Activated T-helper 2 cell treated with anti-CD3 and anti-CD28 coated beads, Interferon-gamma antibody, Interleukin-2, Interleukin-4, amounts not matched to agents 10 μg/mL and 5 μg/mL and 100 μg/mL, durations not matched to agents 14 hours and 24 hours and 36 hours (primary cell): ENCODE measurements at regions not wholly inside any gene's neighbourhood (a gene's known extent, or its start where the extent isn't known, plus 50 kb on each side); places are given as distances from the start of the nearest gene placed in this dataset.

Experiments used
- DNase-seq: peaks from one replicate; pipeline ENCODE4 v3.0.0; 2021; ENCODE audit warnings: low spot score
- H3K27ac Mint-ChIP-seq: one replicate; pipeline ENCODE4 v1.8.0; 2021; ENCODE audit warnings: mixed read lengths
- H3K27me3 Mint-ChIP-seq: one replicate; pipeline ENCODE4 v1.8.0; 2021; ENCODE audit warnings: low read depth, mixed read lengths
- H3K36me3 Mint-ChIP-seq: one replicate; pipeline ENCODE4 v1.8.0; 2021; ENCODE audit warnings: low read depth, mixed read lengths
- H3K4me1 Mint-ChIP-seq: one replicate; pipeline ENCODE4 v1.8.0; 2021; ENCODE audit warnings: low read depth, mixed read lengths
- H3K4me3 Mint-ChIP-seq: one replicate; pipeline ENCODE4 v1.8.0; 2021; ENCODE audit warnings: low read depth, mild to moderate bottlenecking, moderate library complexity, mixed read lengths
- H3K9me3 Mint-ChIP-seq: one replicate; pipeline ENCODE4 v1.8.0; 2021; ENCODE audit warnings: mixed read lengths
- intact Hi-C: fragments of 100-400 bp; cut with micrococcal nuclease; formaldehyde crosslinking; loops from one replicate; pipeline ENCODE4 v1.15.1; 2023

DNA sequence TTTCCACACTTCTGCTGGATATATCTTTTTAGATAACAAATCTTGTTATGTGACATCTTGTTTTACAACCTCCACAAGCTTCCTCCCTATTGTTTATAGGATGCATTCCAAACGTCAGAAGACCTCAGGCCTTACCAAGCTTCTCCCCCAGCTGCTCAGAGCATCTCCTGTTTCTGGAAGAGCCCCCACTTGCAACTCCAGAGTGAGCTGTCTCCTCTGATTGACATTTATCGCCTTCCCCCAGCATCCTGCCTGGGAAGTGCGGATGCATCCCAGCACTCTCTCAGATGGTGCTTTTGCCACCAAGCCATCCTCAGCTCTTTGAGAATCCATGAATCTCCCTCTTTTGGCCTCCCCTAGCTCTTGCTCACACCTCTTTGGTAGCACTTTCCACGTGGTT lies 123.5 kb downstream of the LRRC70 start:
- no peak for DNase-seq
- H3K4me3 Mint-ChIP-seq, result no peak overlapping the region
- H3K27ac Mint-ChIP-seq, result no peak overlapping the region
- no peaks in the 10 kb centered on the region for H3K36me3 Mint-ChIP-seq
- H3K27me3 Mint-ChIP-seq, result peaks cover 5% of the 10 kb centered on the region
- intact Hi-C loops, result no loop called here
- no peaks in the 10 kb centered on the region for H3K9me3 Mint-ChIP-seq
- no peaks in the 10 kb centered on the region for H3K4me1 Mint-ChIP-seq

DNA sequence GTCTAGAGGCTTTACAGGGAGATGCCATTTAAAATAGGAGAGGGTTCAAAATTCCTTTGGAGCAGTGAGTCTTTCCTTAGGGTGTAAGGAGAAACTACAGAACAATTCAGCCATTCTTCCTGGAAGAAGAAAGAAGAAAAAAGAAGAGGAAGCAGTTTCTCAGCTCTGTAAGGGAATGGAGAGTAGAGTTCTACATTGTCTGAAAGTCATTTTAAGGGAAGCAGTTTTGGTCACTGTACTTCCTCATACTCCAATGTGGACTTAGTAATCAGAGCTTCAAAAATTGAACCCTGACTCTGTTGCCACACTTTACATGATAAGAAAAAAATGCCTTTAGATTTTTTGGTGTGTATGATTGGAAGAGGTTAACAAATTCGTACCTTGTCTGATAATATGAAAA lies 122.4 kb downstream of the LRRC70 start:
- no peaks in the 10 kb centered on the region for H3K4me1 Mint-ChIP-seq
- peaks cover 5% of the 10 kb centered on the region for H3K27me3 Mint-ChIP-seq
- DNase-seq, result no peak
- no peaks in the 10 kb centered on the region for H3K9me3 Mint-ChIP-seq
- no peaks in the 10 kb centered on the region for H3K36me3 Mint-ChIP-seq
- H3K27ac Mint-ChIP-seq, result no peak overlapping the region
- H3K4me3 Mint-ChIP-seq, result no peak overlapping the region
- intact Hi-C loops, result no loop called here

DNA sequence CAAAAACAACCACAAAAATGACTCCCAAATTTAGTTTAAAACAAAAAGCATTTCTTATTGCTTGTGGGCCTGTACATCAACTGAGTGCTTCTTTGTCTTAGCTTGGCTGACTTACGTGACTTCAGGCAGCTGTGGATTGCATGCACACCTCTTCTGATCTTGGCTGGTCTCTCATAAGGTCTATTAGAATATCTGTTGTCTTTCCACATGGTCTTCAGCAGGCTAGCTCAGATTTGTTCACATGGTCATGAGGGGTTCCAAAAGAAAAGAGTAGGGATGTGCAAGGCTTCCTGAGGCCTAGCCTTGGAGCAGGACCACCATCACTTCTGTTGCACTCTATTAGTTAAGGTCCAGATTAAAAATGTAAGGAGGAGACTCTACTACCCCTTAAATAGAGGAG lies 120.1 kb downstream of the LRRC70 start:
- peaks cover 5% of the 10 kb centered on the region for H3K27me3 Mint-ChIP-seq
- no peaks in the 10 kb centered on the region for H3K4me1 Mint-ChIP-seq
- no peak overlapping the region for H3K4me3 Mint-ChIP-seq
- intact Hi-C loops, result no loop called here
- H3K27ac Mint-ChIP-seq, result no peak overlapping the region
- H3K9me3 Mint-ChIP-seq, result no peaks in the 10 kb centered on the region
- H3K36me3 Mint-ChIP-seq, result no peaks in the 10 kb centered on the region
- DNase-seq, result no peak

DNA sequence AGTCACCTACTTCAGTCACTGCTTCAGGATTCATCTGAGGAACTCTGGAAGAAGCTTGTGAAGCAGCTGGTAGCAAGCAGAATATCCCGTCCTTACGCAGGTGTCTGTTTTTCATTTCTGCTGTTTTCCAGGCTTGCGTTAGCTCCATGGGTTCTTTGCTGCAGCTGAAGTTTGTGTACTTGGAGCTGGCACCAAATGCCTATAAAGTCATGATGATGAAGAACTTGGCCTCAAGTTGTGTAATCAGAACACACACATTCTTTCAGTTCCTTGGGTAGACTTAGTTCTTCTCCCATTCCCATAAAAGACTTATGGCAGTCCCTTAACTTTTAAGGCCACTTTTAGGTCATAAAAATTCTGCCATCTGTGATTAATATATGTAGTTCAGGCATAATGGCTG lies 116.7 kb downstream of the LRRC70 start:
- no peak overlapping the region for H3K4me3 Mint-ChIP-seq
- intact Hi-C loops, result no loop called here
- no peak overlapping the region for H3K27ac Mint-ChIP-seq
- no peak for DNase-seq
- no peaks in the 10 kb centered on the region for H3K36me3 Mint-ChIP-seq
- H3K9me3 Mint-ChIP-seq, result no peaks in the 10 kb centered on the region
- H3K27me3 Mint-ChIP-seq, result peaks cover 5% of the 10 kb centered on the region
- peaks cover 3% of the 10 kb centered on the region for H3K4me1 Mint-ChIP-seq

DNA sequence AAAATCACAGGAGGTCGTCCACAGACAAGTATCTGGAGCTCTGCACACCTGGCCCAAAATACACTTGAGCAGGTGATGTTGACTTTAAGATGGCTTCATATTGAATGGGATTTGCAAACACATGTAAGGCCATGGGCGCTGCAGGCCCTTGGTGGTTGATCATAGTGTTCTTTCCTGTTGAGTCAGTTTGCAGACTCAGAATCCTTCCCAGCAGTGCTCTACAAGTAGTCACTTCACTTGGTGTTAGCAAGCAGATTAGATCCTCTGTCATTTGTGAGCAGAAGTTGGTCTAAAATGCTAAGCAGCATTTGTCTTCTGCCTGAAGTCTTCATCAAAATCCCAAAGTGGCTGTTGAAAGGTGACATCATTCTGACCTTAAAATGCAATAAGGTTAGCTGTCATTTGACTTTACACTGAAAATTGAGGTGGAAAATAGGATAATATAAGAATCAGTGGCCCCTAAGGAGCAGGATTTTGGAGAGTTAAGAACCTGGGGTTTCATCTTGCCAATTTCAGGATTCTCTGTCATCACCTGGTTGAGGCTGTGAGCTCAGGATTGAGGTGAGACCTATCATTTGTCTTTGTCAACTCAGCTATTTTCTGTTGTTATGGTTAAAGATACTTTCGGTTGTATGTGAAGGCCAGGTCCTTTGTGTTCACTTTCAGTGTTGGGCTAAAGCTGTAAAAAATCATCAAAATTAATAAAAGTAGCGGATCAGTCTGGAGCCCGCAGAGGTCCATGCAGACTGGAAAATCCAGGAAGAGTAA lies 114.5 kb downstream of the LRRC70 start:
- intact Hi-C loops, result no loop called here
- Mint-ChIP-seq H3K4me1 (peaks cover 11% of the 10 kb centered on the region), H3K9me3 (no peaks in the 10 kb centered on the region), H3K4me3 (no peak overlapping the region), H3K36me3 (no peaks in the 10 kb centered on the region), H3K27ac (no peak overlapping the region), H3K27me3 (no peaks in the 10 kb centered on the region)
- no peak for DNase-seq

DNA sequence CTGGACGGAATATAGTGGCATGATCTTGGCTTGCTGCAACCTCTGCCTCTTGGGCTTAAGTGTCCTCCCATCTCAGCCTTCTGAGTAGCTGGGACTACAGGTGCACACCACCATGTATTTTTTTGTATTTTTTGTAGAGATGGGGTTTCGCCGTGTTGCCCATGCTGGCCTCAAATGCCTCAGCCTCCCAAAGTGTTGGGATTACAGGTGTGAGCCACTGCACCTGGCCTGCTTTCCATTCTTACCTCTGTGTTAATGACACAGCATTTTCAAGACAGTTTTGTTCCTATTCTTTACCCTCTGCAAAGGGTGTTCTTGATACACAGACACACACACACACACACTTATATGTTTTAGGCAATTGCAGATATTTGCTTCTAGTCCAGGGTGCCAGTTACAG lies 113.3 kb downstream of the LRRC70 start:
- intact Hi-C loops, result no loop called here
- no peak overlapping the region for H3K27ac Mint-ChIP-seq
- peaks cover 11% of the 10 kb centered on the region for H3K4me1 Mint-ChIP-seq
- H3K36me3 Mint-ChIP-seq, result no peaks in the 10 kb centered on the region
- no peak for DNase-seq
- no peaks in the 10 kb centered on the region for H3K27me3 Mint-ChIP-seq
- no peak overlapping the region for H3K4me3 Mint-ChIP-seq
- H3K9me3 Mint-ChIP-seq, result no peaks in the 10 kb centered on the region

DNA sequence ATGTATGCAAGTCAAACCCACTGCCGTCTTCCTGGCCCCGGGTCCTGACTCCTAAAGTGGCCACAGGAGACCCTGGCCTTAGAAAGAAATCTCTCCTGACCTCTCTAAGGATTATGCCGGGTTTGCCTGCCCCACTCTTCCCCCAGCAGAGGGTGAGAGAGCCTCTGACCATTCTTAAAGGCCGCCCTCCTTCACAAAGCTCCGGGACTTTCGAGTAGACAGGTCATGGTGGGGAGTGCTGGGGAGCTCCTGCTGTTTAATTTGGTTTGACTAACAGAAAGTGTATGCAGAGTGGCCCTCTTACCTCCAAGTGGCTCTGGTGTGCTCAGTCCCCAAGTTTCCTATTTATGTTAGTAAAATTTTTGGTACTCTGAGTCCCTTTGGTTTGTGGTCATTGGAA lies 111.8 kb downstream of the LRRC70 start:
- Mint-ChIP-seq H3K9me3 (no peaks in the 10 kb centered on the region), H3K36me3 (no peaks in the 10 kb centered on the region), H3K4me1 (peaks cover 11% of the 10 kb centered on the region), H3K27me3 (peaks cover 2% of the 10 kb centered on the region), H3K4me3 (no peak overlapping the region), H3K27ac (no peak overlapping the region)
- intact Hi-C loops, result no loop called here
- DNase-seq, result no peak

DNA sequence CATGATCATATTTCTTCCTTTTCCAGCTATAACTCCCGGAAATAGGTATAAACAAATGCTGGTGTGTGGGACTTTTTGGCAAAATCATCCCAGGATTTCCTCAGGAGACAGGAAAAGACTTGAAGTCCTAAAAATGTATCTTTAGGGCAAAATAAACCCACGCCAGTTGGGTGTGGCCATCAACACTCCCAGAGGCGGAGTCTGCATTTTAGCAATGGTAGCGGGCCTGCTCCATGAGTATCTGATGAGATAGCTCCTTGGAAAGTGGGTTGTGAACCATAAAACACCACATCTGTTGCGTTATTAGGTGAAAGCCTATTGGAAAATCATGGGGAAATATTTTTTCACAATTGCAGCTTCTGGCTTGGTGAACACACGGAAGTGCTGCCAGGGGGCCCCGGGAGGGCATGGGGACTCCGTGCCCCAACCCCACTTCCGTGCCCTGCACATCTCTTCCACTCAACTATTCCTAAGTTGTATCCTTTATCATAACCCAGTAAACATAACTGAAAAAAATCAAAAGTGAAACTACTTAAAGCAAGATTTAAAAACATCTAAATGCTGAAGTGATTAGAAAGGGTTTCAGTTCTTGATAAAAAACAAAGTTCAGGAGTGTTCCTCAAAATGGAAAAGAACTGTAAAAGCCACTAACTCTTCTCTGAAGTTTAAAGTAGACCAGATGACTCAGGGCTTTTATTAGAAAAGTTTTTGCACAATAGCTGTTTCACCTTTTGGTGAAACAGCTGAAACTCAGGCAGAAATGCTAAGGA lies 111.2 kb downstream of the LRRC70 start:
- H3K9me3 Mint-ChIP-seq, result no peaks in the 10 kb centered on the region
- peak overlapping the region; percentile 21 for H3K27ac Mint-ChIP-seq
- no peaks in the 10 kb centered on the region for H3K36me3 Mint-ChIP-seq
- intact Hi-C loops, result no loop called here
- peaks cover 11% of the 10 kb centered on the region for H3K4me1 Mint-ChIP-seq
- no peak for DNase-seq
- no peak overlapping the region for H3K4me3 Mint-ChIP-seq
- peaks cover 2% of the 10 kb centered on the region for H3K27me3 Mint-ChIP-seq

DNA sequence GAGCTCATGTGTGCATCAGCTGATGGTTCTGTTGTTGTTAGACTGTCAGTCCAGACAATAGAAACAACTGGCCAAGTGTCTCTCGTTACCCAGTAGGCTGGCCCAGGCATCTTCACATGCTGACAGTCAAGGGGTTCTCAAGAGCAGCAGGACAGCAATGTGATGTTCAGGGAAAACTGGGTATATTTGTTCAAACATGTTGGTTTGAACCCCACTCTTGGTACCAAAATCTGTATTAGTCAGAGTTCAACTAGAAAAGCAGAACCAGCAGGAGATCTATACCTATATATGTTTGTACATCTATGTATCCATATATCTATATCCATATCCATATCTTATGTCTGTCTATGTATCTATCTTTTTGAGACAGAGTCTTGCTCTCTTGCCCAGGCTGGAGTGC lies 108.1 kb downstream of the LRRC70 start:
- intact Hi-C loops, result no loop called here
- peaks cover 2% of the 10 kb centered on the region for H3K27me3 Mint-ChIP-seq
- peaks cover 11% of the 10 kb centered on the region for H3K4me1 Mint-ChIP-seq
- H3K4me3 Mint-ChIP-seq, result no peak overlapping the region
- DNase-seq, result no peak
- H3K27ac Mint-ChIP-seq, result no peak overlapping the region
- H3K9me3 Mint-ChIP-seq, result no peaks in the 10 kb centered on the region
- no peaks in the 10 kb centered on the region for H3K36me3 Mint-ChIP-seq

DNA sequence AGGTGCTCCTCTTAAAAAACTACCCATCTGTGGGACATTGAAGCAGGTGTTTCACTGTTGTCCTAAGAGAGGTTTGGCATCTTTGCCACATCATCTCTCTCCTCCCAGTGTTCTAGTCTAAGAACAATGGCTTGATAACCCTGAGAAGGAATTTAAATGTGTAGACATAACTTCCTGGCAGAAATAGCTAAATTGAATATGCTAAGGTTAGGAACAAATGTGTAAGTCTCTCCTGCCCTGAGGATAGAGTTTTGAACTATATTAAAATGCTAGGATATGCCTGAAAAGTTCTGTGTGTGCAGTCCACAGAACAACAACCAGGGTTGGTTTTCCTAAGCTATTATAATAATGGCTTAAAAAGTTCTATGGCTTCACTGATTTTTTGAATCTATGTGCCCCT lies 106.6 kb downstream of the LRRC70 start:
- DNase-seq, result no peak
- intact Hi-C loops, result no loop called here
- Mint-ChIP-seq H3K27ac (no peak overlapping the region), H3K9me3 (no peaks in the 10 kb centered on the region), H3K4me1 (peaks cover 8% of the 10 kb centered on the region), H3K36me3 (no peaks in the 10 kb centered on the region), H3K4me3 (no peak overlapping the region), H3K27me3 (peaks cover 2% of the 10 kb centered on the region)

DNA sequence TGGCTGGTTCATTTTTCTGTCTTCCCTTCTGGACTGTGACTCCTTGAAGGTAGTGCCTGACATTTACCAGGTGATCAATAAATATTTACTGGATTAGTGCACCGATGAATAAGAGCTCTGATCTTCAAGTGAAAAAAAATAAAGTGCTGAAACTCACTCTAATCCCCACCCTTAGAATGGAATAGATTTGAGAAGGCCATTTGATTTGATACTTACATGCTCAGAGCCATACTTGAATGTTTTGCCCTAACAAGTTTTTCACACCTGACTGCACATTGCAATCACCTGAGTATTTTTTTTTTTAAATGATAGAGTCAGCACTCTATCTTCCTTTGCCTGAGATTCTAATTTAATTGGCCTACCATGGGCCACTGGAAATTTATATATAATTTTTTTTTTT lies 105.7 kb downstream of the LRRC70 start:
- H3K36me3 Mint-ChIP-seq, result no peaks in the 10 kb centered on the region
- H3K27ac Mint-ChIP-seq, result no peak overlapping the region
- DNase-seq, result no peak
- peaks cover 2% of the 10 kb centered on the region for H3K27me3 Mint-ChIP-seq
- H3K4me3 Mint-ChIP-seq, result no peak overlapping the region
- intact Hi-C loops, result no loop called here
- H3K9me3 Mint-ChIP-seq, result no peaks in the 10 kb centered on the region
- H3K4me1 Mint-ChIP-seq, result no peaks in the 10 kb centered on the region

DNA sequence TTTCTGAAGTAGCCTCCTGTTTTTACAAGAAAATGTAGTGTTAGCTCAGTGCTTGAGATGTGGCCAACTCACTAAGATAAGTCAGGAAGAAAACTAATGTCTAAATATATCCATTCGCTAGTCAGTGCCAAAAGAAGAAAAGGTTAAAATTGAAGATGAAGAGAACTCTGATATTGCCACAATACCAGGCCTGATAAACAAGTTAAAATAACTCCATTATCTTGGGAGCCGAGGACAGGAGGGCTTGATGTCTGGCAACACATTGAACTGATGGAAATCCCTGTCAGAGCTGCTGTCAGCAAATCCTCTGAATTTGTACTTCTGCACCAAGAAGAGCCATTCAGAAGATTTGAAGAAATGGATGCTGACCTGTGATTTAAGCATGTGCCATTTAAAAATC lies 103.4 kb downstream of the LRRC70 start:
- H3K27ac Mint-ChIP-seq, result no peak overlapping the region
- H3K4me3 Mint-ChIP-seq, result no peak overlapping the region
- H3K27me3 Mint-ChIP-seq, result peaks cover 2% of the 10 kb centered on the region
- no peaks in the 10 kb centered on the region for H3K36me3 Mint-ChIP-seq
- peaks cover 6% of the 10 kb centered on the region for H3K9me3 Mint-ChIP-seq
- intact Hi-C loops, result no loop called here
- no peaks in the 10 kb centered on the region for H3K4me1 Mint-ChIP-seq
- DNase-seq, result no peak

DNA sequence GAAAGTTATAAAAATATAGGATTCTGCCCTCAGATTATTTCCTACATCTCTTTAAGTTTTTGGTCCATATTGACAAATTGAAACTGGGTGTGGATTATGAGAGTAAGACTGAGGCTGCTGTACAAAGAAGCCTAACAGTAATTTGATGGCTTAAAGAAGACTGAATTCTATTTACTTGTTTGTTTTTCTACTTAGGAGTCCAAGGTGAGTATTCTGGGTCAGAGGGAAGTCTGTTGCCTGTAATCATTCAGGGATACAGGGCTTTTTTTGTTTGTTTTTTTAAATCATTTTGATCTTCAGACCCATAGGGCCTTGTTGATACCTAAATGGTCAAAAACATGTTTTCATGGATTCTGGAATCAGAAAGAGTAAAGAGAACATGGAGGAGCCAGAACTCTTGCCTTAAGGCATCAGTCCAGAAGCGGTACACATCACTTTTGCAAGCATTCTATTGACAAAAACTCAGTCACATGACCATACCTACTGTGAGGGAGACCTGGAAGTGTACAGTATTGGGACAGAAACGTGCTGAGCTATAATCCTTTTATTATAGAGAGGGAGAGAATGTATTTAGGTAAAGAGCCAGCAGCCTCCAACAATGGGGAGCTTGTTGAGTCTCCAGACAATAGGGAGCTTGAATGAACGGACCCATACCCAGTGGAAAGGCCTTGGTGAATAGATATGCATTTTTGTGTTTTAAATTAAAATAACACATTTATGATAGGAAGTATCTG lies 102.7 kb downstream of the LRRC70 start:
- Mint-ChIP-seq H3K9me3 (peaks cover 10% of the 10 kb centered on the region), H3K4me3 (no peak overlapping the region), H3K27ac (no peak overlapping the region), H3K27me3 (no peaks in the 10 kb centered on the region), H3K36me3 (no peaks in the 10 kb centered on the region), H3K4me1 (no peaks in the 10 kb centered on the region)
- intact Hi-C loops, result no loop called here
- DNase-seq, result no peak
